ENCODE measurements at regions not wholly inside any gene's neighbourhood (a gene's known extent, or its start where the extent isn't known, plus 50 kb on each side); places are given as distances from the start of the nearest gene placed in this dataset.

GRCh38 chr12:25780771-25781170 is 177.7 kb upstream of the RASSF8 start:
- no peaks in the 10 kb centered on the region for H3K79me2 ChIP-seq (ENCODE audit: insufficient read depth, low read depth, low read length)
- no peak overlapping the region for H3K27ac ChIP-seq (ENCODE audit: low read depth, low read length, poor library complexity, severe bottlenecking)
- no peaks in the 10 kb centered on the region for H3K9me2 ChIP-seq (ENCODE audit: insufficient read depth, low read length)
- no peak overlapping the region for H2AFZ ChIP-seq (ENCODE audit: low read length)
- ChIA-PET POLR2A (no interaction called here), CTCF (ENCODE audit: unreplicated experiment) (no interaction called here)
- H3K36me3 ChIP-seq (ENCODE audit: insufficient read depth, low read length) = no peaks in the 10 kb centered on the region
- no peaks in the 10 kb centered on the region for H3K4me1 ChIP-seq (ENCODE audit: insufficient read depth, low read length, poor library complexity, severe bottlenecking)
- no peaks in the 10 kb centered on the region for H4K20me1 ChIP-seq (ENCODE audit: insufficient read depth, low read length)
- DNase-seq (ENCODE audit: low spot score) = no peak
- BruUV-seq (replicated peaks) = no TSS peak
- intact Hi-C loops (cut with micrococcal nuclease; ENCODE audit: unreplicated experiment) = no loop called here
- TF ChIP-seq CTCF (conservative IDR thresholded peaks at IDR 0.05; ENCODE audit: low read length) (no peak), EZH2phosphoT487 (IDR thresholded peaks at IDR 0.05; ENCODE audit: borderline replicate concordance, low read depth, low read length) (no peak)
- H3K4me2 ChIP-seq (ENCODE audit: low read length) = no peak overlapping the region
- H3K9me3 ChIP-seq (ENCODE audit: low read length) = no peaks in the 10 kb centered on the region
- H3K4me3 ChIP-seq (ENCODE audit: low read depth, low read length, poor library complexity, severe bottlenecking) = no peak overlapping the region

DNA sequence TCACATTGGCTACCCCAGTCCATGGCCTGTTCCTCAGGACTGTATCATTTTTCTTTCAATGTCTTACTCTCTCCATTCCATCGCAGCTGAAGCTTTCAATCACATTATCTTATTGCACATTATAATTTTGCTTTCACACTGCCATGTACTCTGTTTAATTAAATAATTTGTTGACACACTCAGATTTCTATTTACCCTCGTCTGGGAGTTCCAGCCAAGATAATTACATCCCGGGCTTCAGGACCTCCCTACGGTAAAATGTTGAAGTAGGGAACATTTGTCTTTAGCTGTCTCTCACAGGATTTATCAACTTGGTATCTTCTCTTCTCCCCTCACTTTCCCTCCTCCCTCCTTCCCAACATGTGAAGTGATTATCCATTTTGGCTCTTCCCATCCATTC is 177.2 kb upstream of the RASSF8 start:
- Histone ChIP-seq H3K9me3 (ENCODE audit: low read length) (no peaks in the 10 kb centered on the region), H3K4me1 (ENCODE audit: insufficient read depth, low read length, poor library complexity, severe bottlenecking) (no peaks in the 10 kb centered on the region), H3K27ac (ENCODE audit: low read depth, low read length, poor library complexity, severe bottlenecking) (no peak overlapping the region), H3K36me3 (ENCODE audit: insufficient read depth, low read length) (no peaks in the 10 kb centered on the region), H4K20me1 (ENCODE audit: insufficient read depth, low read length) (no peaks in the 10 kb centered on the region), H2AFZ (ENCODE audit: low read length) (no peak overlapping the region), H3K9me2 (ENCODE audit: insufficient read depth, low read length) (no peaks in the 10 kb centered on the region), H3K4me3 (ENCODE audit: low read depth, low read length, poor library complexity, severe bottlenecking) (no peak overlapping the region), H3K79me2 (ENCODE audit: insufficient read depth, low read depth, low read length) (no peaks in the 10 kb centered on the region), H3K4me2 (ENCODE audit: low read length) (no peak overlapping the region)
- CTCF ChIA-PET (ENCODE audit: unreplicated experiment) = no interaction called here
- TF ChIP-seq EZH2phosphoT487 (IDR thresholded peaks at IDR 0.05; ENCODE audit: borderline replicate concordance, low read depth, low read length) = no peak
- no peak for TF ChIP-seq CTCF (conservative IDR thresholded peaks at IDR 0.05; ENCODE audit: low read length)
- no peak for DNase-seq (ENCODE audit: low spot score)
- POLR2A ChIA-PET = no interaction called here
- intact Hi-C loops (cut with micrococcal nuclease; ENCODE audit: unreplicated experiment) = no loop called here
- no TSS peak for BruUV-seq (replicated peaks)

DNA sequence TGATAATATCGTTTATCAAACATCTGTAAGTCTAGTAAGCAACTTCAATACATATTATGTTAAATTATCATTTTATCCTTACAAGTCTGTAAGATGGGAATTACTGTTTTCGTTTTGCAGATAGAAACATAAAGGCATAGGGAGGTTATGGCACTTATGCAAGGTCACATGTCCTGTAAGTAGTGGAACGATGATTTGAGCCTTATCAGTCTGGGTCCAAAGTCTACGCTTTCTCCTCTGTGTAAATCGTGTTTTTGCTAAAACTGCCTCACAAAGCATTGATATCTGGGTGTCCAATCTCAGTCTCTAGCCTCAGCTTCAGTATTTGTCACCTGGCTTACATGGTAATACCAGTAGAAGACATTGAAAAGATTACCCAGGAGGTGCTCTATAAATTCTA is 174.9 kb upstream of the RASSF8 start:
- no TSS peak for BruUV-seq (replicated peaks)
- TF ChIP-seq EZH2phosphoT487 (IDR thresholded peaks at IDR 0.05; ENCODE audit: borderline replicate concordance, low read depth, low read length) (no peak), CTCF (conservative IDR thresholded peaks at IDR 0.05; ENCODE audit: low read length) (no peak)
- ChIA-PET POLR2A (no interaction called here), CTCF (ENCODE audit: unreplicated experiment) (no interaction called here)
- H3K4me1 ChIP-seq (ENCODE audit: insufficient read depth, low read length, poor library complexity, severe bottlenecking) = no peaks in the 10 kb centered on the region
- intact Hi-C loops (cut with micrococcal nuclease; ENCODE audit: unreplicated experiment) = no loop called here
- no peak overlapping the region for H3K4me2 ChIP-seq (ENCODE audit: low read length)
- no peaks in the 10 kb centered on the region for H3K36me3 ChIP-seq (ENCODE audit: insufficient read depth, low read length)
- H3K4me3 ChIP-seq (ENCODE audit: low read depth, low read length, poor library complexity, severe bottlenecking) = no peak overlapping the region
- no peak for DNase-seq (ENCODE audit: low spot score)
- H3K9me2 ChIP-seq (ENCODE audit: insufficient read depth, low read length) = no peaks in the 10 kb centered on the region
- H4K20me1 ChIP-seq (ENCODE audit: insufficient read depth, low read length) = no peaks in the 10 kb centered on the region
- no peak overlapping the region for H3K27ac ChIP-seq (ENCODE audit: low read depth, low read length, poor library complexity, severe bottlenecking)
- no peaks in the 10 kb centered on the region for H3K9me3 ChIP-seq (ENCODE audit: low read length)
- no peaks in the 10 kb centered on the region for H3K79me2 ChIP-seq (ENCODE audit: insufficient read depth, low read depth, low read length)
- H2AFZ ChIP-seq (ENCODE audit: low read length) = no peak overlapping the region
